DND-41 (cell line): ENCODE measurements at regions not wholly inside any gene's neighbourhood (a gene's known extent, or its start where the extent isn't known, plus 50 kb on each side); places are given as distances from the start of the nearest gene placed in this dataset.

Source experiments
- ATAC-seq: fragments of 200-7000 bp; cut with Tn5 transposase; 3 replicates; pipeline ENCODE4 v1.9.1; 2021; ENCODE audit warnings: low read depth; ENCODE audit not compliant: insufficient read depth
- DNase-seq: peaks from one replicate; pipeline ENCODE4 v3.0.0-alpha.2; 2020
- H2AFZ ChIP-seq: 2 replicates; pipeline ENCODE4 v1.6.0; 2012; ENCODE audit warnings: low read depth, low read length
- H3K27ac ChIP-seq: 2 replicates; pipeline ENCODE4 v1.5.1; 2012; ENCODE audit warnings: low read length, inconsistent platforms
- H3K27me3 ChIP-seq: fragments of 200-600 bp; sonication (generic); 2 replicates; pipeline ENCODE4 v1.6.0; 2012; ENCODE audit warnings: low read length, mild to moderate bottlenecking, inconsistent platforms; ENCODE audit not compliant: insufficient read depth, poor library complexity
- H3K36me3 ChIP-seq: 2 replicates; pipeline ENCODE4 v1.5.1; 2012; ENCODE audit warnings: low read length, inconsistent platforms; ENCODE audit not compliant: insufficient read depth
- H3K4me1 ChIP-seq: 2 replicates; pipeline ENCODE4 v1.5.1; 2012; ENCODE audit warnings: mild to moderate bottlenecking, low read length; ENCODE audit not compliant: insufficient read depth
- H3K4me2 ChIP-seq: 2 replicates; pipeline ENCODE4 v1.6.0; 2012; ENCODE audit warnings: mild to moderate bottlenecking, moderate library complexity, low read length, inconsistent platforms; ENCODE audit not compliant: insufficient read depth
- H3K4me3 ChIP-seq, 2 experiments: fragments of 200-600 bp in 1 of 2; shearing (Covaris generic) in 1 of 2; 2 replicates each; pipeline ENCODE4 v1.5.1; 2012 to 2016; ENCODE audit warnings: inconsistent platforms in 2 of 2, low read length in 2 of 2, mild to moderate bottlenecking in 2 of 2, low read depth in 1 of 2, moderate library complexity in 1 of 2
- H3K79me2 ChIP-seq: 2 replicates; pipeline ENCODE4 v1.6.0; 2012; ENCODE audit warnings: low read length, inconsistent platforms; ENCODE audit not compliant: insufficient read depth
- H3K9ac ChIP-seq: 2 replicates; pipeline ENCODE4 v1.6.0; 2012; ENCODE audit warnings: low read depth, mild to moderate bottlenecking, inconsistent platforms, low read length, moderate library complexity
- H3K9me3 ChIP-seq: 2 replicates; pipeline ENCODE4 v1.5.1; 2012; ENCODE audit warnings: low read length, moderate library complexity, mild to moderate bottlenecking, inconsistent platforms; ENCODE audit not compliant: insufficient read depth, severe bottlenecking
- H4K20me1 ChIP-seq: 2 replicates; pipeline ENCODE4 v1.6.0; 2012; ENCODE audit warnings: low read length; ENCODE audit not compliant: insufficient read depth
- CTCF ChIP-seq: IDR thresholded peaks from 2 replicates; pipeline ENCODE4 v1.5.1; 2012; ENCODE audit warnings: borderline replicate concordance, low read length, moderate library complexity, mild to moderate bottlenecking; ENCODE audit not compliant: poor library complexity, severe bottlenecking; ENCODE audit errors: extremely low read depth
- EZH2 ChIP-seq: IDR thresholded peaks from 3 replicates; pipeline ENCODE4 v1.6.1; 2012; ENCODE audit warnings: borderline replicate concordance, low read depth, mild to moderate bottlenecking, moderate library complexity, low read length, inconsistent platforms; ENCODE audit not compliant: severe bottlenecking

GRCh38 chr3:124126436-124127023, 134.6 kb upstream of the ROPN1 start:
- Histone ChIP-seq H2AFZ (no peak overlapping the region), H3K4me1 (no peaks in the 10 kb centered on the region), H3K9ac (no peak overlapping the region), H4K20me1 (no peaks in the 10 kb centered on the region), H3K27me3 (peaks cover 14% of the 10 kb centered on the region), H3K79me2 (no peaks in the 10 kb centered on the region), H3K27ac (no peak overlapping the region), H3K4me2 (no peak overlapping the region), H3K36me3 (no peaks in the 10 kb centered on the region), H3K4me3 (no peak overlapping the region), H3K9me3 (no peaks in the 10 kb centered on the region)
- no peak for DNase-seq
- no peak for ATAC-seq
- TF ChIP-seq CTCF (no peak), EZH2 (no peak)

GRCh38 chr3:124131158-124131557, 139.2 kb upstream of the ROPN1 start:
- DNase-seq (no peak), ATAC-seq (no peak)
- no peak overlapping the region for H3K4me2 ChIP-seq
- no peak overlapping the region for H3K4me3 ChIP-seq
- TF ChIP-seq CTCF (no peak), EZH2 (no peak)
- H2AFZ ChIP-seq, result no peak overlapping the region
- no peaks in the 10 kb centered on the region for H3K79me2 ChIP-seq
- no peaks in the 10 kb centered on the region for H3K4me1 ChIP-seq
- H4K20me1 ChIP-seq, result no peaks in the 10 kb centered on the region
- no peak overlapping the region for H3K27ac ChIP-seq
- no peak overlapping the region for H3K9ac ChIP-seq
- H3K27me3 ChIP-seq, result peaks cover 21% of the 10 kb centered on the region
- H3K9me3 ChIP-seq, result no peaks in the 10 kb centered on the region
- no peaks in the 10 kb centered on the region for H3K36me3 ChIP-seq

DNA sequence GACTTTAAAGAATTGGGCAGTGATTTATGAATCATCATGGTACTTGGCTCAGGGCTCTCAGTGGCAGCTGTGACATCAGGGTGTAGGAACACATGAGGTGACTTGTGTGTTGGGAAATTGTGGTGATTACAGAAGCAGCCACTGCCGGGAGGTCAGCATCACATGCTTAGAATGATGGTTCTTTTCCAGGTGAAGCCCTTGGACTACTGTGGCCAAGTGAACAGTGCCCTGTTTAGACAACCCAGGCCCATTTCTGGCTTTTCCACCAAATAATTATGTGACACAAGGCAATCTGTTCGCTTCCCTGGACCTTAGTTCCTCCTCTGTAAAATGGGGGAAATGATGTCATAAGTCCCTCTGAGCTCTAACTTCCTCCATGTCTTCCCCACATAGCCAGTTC, 139.7 kb upstream of the ROPN1 start:
- no peak for ATAC-seq
- DNase-seq, result no peak
- no peak overlapping the region for H3K4me2 ChIP-seq
- H3K27me3 ChIP-seq, result peaks cover 21% of the 10 kb centered on the region
- H4K20me1 ChIP-seq, result no peaks in the 10 kb centered on the region
- no peaks in the 10 kb centered on the region for H3K4me1 ChIP-seq
- H3K9me3 ChIP-seq, result no peaks in the 10 kb centered on the region
- H3K79me2 ChIP-seq, result no peaks in the 10 kb centered on the region
- no peak overlapping the region for H3K27ac ChIP-seq
- no peak overlapping the region for H3K9ac ChIP-seq
- H3K4me3 ChIP-seq, result no peak overlapping the region
- TF ChIP-seq EZH2, result no peak
- no peak for TF ChIP-seq CTCF
- no peak overlapping the region for H2AFZ ChIP-seq
- H3K36me3 ChIP-seq, result no peaks in the 10 kb centered on the region

- Histone ChIP-seq H3K9me3 (no peaks in the 10 kb centered on the region), H3K4me2 (no peak overlapping the region), H2AFZ (no peak overlapping the region), H3K4me3 (no peak overlapping the region), H3K27ac (no peak overlapping the region), H3K27me3 (peaks cover 21% of the 10 kb centered on the region), H3K36me3 (no peaks in the 10 kb centered on the region), H3K4me1 (no peaks in the 10 kb centered on the region), H3K79me2 (no peaks in the 10 kb centered on the region), H4K20me1 (no peaks in the 10 kb centered on the region), H3K9ac (no peak overlapping the region)
- TF ChIP-seq CTCF, result no peak
- TF ChIP-seq EZH2, result no peak
- no peak for ATAC-seq
- DNase-seq, result no peak
Observed at GRCh38 chr3:124132813-124133212, 140.9 kb upstream of the ROPN1 start.
